ENCODE measurements at regions not wholly inside any gene's neighbourhood (a gene's known extent, or its start where the extent isn't known, plus 50 kb on each side); places are given as distances from the start of the nearest gene placed in this dataset.
A peak's percentile ranks its signal among the peaks of the same experiment; 100 is the strongest.

- peak; percentile 95 for FAIRE-seq
- Histone ChIP-seq H3K79me2 (ENCODE audit: insufficient read depth, low read length) (no peaks in the 10 kb centered on the region), H3K27me3 (ENCODE audit: control insufficient read depth in 1 of 2, insufficient read depth in 2 of 2, low read length in 2 of 2) (no peaks in the 10 kb centered on the region), H3K36me3 (replicated peaks in 1 of 2; ENCODE audit: control insufficient read depth in 1 of 2, insufficient read depth in 2 of 2, low read length in 2 of 2) (no peaks in the 10 kb centered on the region), H3K27ac (ENCODE audit: extremely low read length, insufficient read depth, low read length) (no peak overlapping the region), H3K9me3 (ENCODE audit: low read length) (0 out of 2 replicates have a peak, but pooled peaks cover 4% of the 10 kb centered on the region), H3K4me2 (ENCODE audit: low read depth, low read length) (no peak overlapping the region), H3K9ac (ENCODE audit: insufficient read depth, low read depth, low read length) (no peak overlapping the region), H3K4me1 (ENCODE audit: insufficient read depth, low read length) (peaks cover 16% of the 10 kb centered on the region), H2AFZ (ENCODE audit: low read length) (no peak overlapping the region), H4K20me1 (ENCODE audit: insufficient read depth, low read length) (no peaks in the 10 kb centered on the region), H3K4me3 (replicated peaks in 1 of 3; ENCODE audit: insufficient read depth in 1 of 3, low read depth in 2 of 3, low read length in 3 of 3) (no peak overlapping the region)
- peak; percentile 98 for ATAC-seq
- ChIA-PET CTCF (ENCODE audit: low intra/inter-chr PET ratio, low total read pairs) (interaction anchor here (1.5 kb wide), 1 partner anchor 1789 kb away, joined by 5 read pairs; no protein-coding TSS in a partner anchor), POLR2A (no interaction called here)
- in situ Hi-C loops (cut with HindIII; ENCODE audit: extremely low pct_ligation_motif_present, low pct_unique_long_range_greater_than_20kb) (no loop called here), intact Hi-C loops (cut with micrococcal nuclease; ENCODE audit: unreplicated experiment) (loop anchor here (1.0 to 2.0 kb wide), 2 partner anchors 767 to 1789 kb away; no protein-coding TSS in a partner anchor)
- WGBS (ENCODE audit: low lambda C conversion rate), result 3% methylated on average over 4 of the region's 4 CpGs
- no TSS peak for BruUV-seq (replicated peaks)
- DNase-seq (ENCODE audit: low spot score), result peak; percentile 71
- TF ChIP-seq ZNF770 (CRISPR knock-in tag; IDR thresholded peaks at IDR 0.05) (no peak), GRHL1 (CRISPR knock-in tag; conservative IDR thresholded peaks at IDR 0.05) (no peak), ZBTB7A (CRISPR knock-in tag; IDR thresholded peaks at IDR 0.05) (no peak), ZNF468 (CRISPR knock-in tag; IDR thresholded peaks at IDR 0.05) (no peak), AGO2 (optimal IDR thresholded peaks at IDR 0.05; ENCODE audit: low read depth, low read length) (no peak), NFKBIZ (CRISPR knock-in tag; IDR thresholded peaks at IDR 0.05) (no peak), SIN3A (IDR thresholded peaks at IDR 0.05; ENCODE audit: borderline replicate concordance, low read depth, low read length) (no peak), TFE3 (CRISPR knock-in tag; IDR thresholded peaks at IDR 0.05) (no peak), MIXL1 (CRISPR knock-in tag; IDR thresholded peaks at IDR 0.05) (no peak), MTERF4 (CRISPR knock-in tag; IDR thresholded peaks at IDR 0.05) (no peak), ZNF329 (CRISPR knock-in tag; IDR thresholded peaks at IDR 0.05; ENCODE audit: low read depth) (no peak), CREM (IDR thresholded peaks at IDR 0.05) (peak; percentile 55; the same call in 1 of the 2 replicates), CREM (CRISPR knock-in tag; IDR thresholded peaks at IDR 0.05) (no peak)
- TF ChIP-seq, protein P1, sequence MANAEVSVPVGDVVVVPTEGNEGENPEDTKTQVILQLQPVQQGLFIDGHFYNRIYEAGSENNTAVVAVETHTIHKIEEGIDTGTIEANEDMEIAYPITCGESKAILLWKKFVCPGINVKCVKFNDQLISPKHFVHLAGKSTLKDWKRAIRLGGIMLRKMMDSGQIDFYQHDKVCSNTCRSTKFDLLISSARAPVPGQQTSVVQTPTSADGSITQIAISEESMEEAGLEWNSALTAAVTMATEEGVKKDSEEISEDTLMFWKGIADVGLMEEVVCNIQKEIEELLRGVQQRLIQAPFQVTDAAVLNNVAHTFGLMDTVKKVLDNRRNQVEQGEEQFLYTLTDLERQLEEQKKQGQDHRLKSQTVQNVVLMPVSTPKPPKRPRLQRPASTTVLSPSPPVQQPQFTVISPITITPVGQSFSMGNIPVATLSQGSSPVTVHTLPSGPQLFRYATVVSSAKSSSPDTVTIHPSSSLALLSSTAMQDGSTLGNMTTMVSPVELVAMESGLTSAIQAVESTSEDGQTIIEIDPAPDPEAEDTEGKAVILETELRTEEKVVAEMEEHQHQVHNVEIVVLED (CRISPR knock-in tag; IDR thresholded peaks at IDR 0.05; ENCODE audit: borderline replicate concordance), result no peak
These were observed 225.1 kb upstream of the CA10 start for GRCh38 chr17:52383493-52384100.

Data from HepG2 (cell line).